HCT116 (cell line): ENCODE measurements at regions not wholly inside any gene's neighbourhood (a gene's known extent, or its start where the extent isn't known, plus 50 kb on each side); places are given as distances from the start of the nearest gene placed in this dataset.

Source experiments
- CTCF ChIP-seq, 3 experiments: fragments of 200-600 bp in 1 of 3; sonication (generic) in 1 of 3; IDR thresholded peaks in 2 of 3; conservative IDR thresholded peaks in 1 of 3; 2 replicates each; pipeline ENCODE4 v1.5.1; 2012 to 2017; ENCODE audit warnings: low read depth in 2 of 3, low read length in 2 of 3, antibody characterized with exemption in 1 of 3, borderline replicate concordance in 1 of 3, control low read depth in 1 of 3, mild to moderate bottlenecking in 1 of 3, mixed read lengths in 1 of 3, mixed run types in 1 of 3, moderate library complexity in 1 of 3; ENCODE audit not compliant: insufficient read depth in 1 of 3
- EZH2 ChIP-seq: fragments of 200-600 bp; sonication (generic); IDR thresholded peaks from 2 replicates; pipeline ENCODE4 v1.6.1; 2017; ENCODE audit warnings: antibody characterized with exemption, mixed run types
- POLR2A ChIP-seq: IDR thresholded peaks from 2 replicates; pipeline ENCODE4 v1.7.0; 2011; ENCODE audit warnings: borderline replicate concordance; ENCODE audit not compliant: insufficient read depth, insufficient read length; ENCODE audit errors: extremely low read depth
- POLR2AphosphoS5 ChIP-seq: IDR thresholded peaks from 2 replicates; pipeline ENCODE4 v1.6.1; 2011; ENCODE audit warnings: mild to moderate bottlenecking, low read depth, low read length, moderate library complexity
- ZBTB33 ChIP-seq: IDR thresholded peaks from 2 replicates; pipeline ENCODE4 v1.6.1; 2011; ENCODE audit warnings: mild to moderate bottlenecking, low read length, moderate library complexity; ENCODE audit not compliant: insufficient replicate concordance; ENCODE audit errors: extremely low read depth

GRCh38 chr1:98420376-98421084, 241.0 kb upstream of the SNX7 start:
- no peak for TF ChIP-seq CTCF (IDR thresholded peaks at IDR 0.05 in 2 of 3, conservative IDR thresholded peaks at IDR 0.05 in 1 of 3; ENCODE audit: borderline replicate concordance in 1 of 3, insufficient read depth in 1 of 3, low read depth in 2 of 3, low read length in 2 of 3)
- TF ChIP-seq ZBTB33 = no peak
- no peak for TF ChIP-seq POLR2A
- no peak for TF ChIP-seq EZH2
- TF ChIP-seq POLR2AphosphoS5 = no peak
